ENCODE measurements at regions not wholly inside any gene's neighbourhood (a gene's known extent, or its start where the extent isn't known, plus 50 kb on each side); places are given as distances from the start of the nearest gene placed in this dataset.

DNA sequence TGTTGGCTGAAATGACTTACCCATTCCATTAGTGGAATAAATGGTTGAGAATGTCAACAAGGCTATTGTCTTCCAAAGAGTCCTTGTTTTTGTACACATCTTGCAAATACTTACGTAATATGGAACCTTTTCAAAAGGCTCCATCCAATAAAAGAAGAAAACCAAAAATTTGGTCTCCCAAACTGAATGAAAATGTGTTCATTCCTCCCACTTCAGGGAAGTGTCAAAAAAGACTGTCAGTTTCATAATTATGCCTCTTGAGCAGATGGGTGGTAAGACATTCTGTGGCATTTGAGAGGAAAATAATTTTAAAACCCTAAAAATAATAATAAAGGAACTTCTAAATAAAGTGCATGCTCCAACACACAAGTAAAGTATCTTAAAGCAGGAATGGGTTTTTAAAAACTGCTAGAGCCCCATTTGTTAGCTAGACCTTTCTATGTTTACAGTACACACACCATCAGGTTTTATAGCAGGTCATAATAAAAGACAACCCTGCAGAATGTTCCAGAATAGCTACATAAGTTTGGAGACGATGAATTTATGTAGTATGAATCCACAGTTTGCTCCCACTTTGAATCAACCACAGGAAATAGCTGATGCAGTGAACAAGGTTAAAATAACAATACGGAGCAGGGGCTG lies 843.7 kb downstream of the LRRTM4 start:
- no peak for ATAC-seq
- TF ChIP-seq ISL1 (CRISPR knock-in tag; IDR thresholded peaks at IDR 0.05) (no peak), CSDC2 (CRISPR knock-in tag; IDR thresholded peaks at IDR 0.05) (no peak), OSR1 (CRISPR knock-in tag; IDR thresholded peaks at IDR 0.05) (no peak), ZC3H10 (CRISPR knock-in tag; IDR thresholded peaks at IDR 0.05) (no peak), PATZ1 (CRISPR knock-in tag; IDR thresholded peaks at IDR 0.05; ENCODE audit: borderline replicate concordance) (no peak), POU6F1 (CRISPR knock-in tag; IDR thresholded peaks at IDR 0.05; ENCODE audit: borderline replicate concordance, low read depth) (no peak), GLIS3 (CRISPR knock-in tag; IDR thresholded peaks at IDR 0.05) (no peak), ZNF70 (CRISPR knock-in tag; IDR thresholded peaks at IDR 0.05) (no peak), ESRRG (CRISPR knock-in tag; IDR thresholded peaks at IDR 0.05) (no peak), ZFP3 (CRISPR knock-in tag; IDR thresholded peaks at IDR 0.05) (no peak), BACH2 (CRISPR knock-in tag; IDR thresholded peaks at IDR 0.05; ENCODE audit: borderline replicate concordance) (no peak), TCF4 (CRISPR knock-in tag; IDR thresholded peaks at IDR 0.05; ENCODE audit: borderline replicate concordance) (no peak), RARB (CRISPR knock-in tag; IDR thresholded peaks at IDR 0.05) (no peak), TOX (CRISPR knock-in tag; IDR thresholded peaks at IDR 0.05; ENCODE audit: borderline replicate concordance) (no peak)
- TF ChIP-seq, protein P1, sequence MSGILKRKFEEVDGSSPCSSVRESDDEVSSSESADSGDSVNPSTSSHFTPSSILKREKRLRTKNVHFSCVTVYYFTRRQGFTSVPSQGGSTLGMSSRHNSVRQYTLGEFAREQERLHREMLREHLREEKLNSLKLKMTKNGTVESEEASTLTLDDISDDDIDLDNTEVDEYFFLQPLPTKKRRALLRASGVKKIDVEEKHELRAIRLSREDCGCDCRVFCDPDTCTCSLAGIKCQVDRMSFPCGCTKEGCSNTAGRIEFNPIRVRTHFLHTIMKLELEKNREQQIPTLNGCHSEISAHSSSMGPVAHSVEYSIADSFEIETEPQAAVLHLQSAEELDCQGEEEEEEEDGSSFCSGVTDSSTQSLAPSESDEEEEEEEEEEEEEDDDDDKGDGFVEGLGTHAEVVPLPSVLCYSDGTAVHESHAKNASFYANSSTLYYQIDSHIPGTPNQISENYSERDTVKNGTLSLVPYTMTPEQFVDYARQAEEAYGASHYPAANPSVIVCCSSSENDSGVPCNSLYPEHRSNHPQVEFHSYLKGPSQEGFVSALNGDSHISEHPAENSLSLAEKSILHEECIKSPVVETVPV (CRISPR knock-in tag; IDR thresholded peaks at IDR 0.05): no peak
- TF ChIP-seq, protein P2, sequence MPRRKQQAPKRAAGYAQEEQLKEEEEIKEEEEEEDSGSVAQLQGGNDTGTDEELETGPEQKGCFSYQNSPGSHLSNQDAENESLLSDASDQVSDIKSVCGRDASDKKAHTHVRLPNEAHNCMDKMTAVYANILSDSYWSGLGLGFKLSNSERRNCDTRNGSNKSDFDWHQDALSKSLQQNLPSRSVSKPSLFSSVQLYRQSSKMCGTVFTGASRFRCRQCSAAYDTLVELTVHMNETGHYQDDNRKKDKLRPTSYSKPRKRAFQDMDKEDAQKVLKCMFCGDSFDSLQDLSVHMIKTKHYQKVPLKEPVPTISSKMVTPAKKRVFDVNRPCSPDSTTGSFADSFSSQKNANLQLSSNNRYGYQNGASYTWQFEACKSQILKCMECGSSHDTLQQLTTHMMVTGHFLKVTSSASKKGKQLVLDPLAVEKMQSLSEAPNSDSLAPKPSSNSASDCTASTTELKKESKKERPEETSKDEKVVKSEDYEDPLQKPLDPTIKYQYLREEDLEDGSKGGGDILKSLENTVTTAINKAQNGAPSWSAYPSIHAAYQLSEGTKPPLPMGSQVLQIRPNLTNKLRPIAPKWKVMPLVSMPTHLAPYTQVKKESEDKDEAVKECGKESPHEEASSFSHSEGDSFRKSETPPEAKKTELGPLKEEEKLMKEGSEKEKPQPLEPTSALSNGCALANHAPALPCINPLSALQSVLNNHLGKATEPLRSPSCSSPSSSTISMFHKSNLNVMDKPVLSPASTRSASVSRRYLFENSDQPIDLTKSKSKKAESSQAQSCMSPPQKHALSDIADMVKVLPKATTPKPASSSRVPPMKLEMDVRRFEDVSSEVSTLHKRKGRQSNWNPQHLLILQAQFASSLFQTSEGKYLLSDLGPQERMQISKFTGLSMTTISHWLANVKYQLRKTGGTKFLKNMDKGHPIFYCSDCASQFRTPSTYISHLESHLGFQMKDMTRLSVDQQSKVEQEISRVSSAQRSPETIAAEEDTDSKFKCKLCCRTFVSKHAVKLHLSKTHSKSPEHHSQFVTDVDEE (CRISPR knock-in tag; IDR thresholded peaks at IDR 0.05): no peak

- TF ChIP-seq ESRRG (CRISPR knock-in tag; IDR thresholded peaks at IDR 0.05) (no peak), TCF4 (CRISPR knock-in tag; IDR thresholded peaks at IDR 0.05; ENCODE audit: borderline replicate concordance) (no peak), ISL1 (CRISPR knock-in tag; IDR thresholded peaks at IDR 0.05) (no peak), TOX (CRISPR knock-in tag; IDR thresholded peaks at IDR 0.05; ENCODE audit: borderline replicate concordance) (no peak), ZNF70 (CRISPR knock-in tag; IDR thresholded peaks at IDR 0.05) (no peak), SNAI2 (CRISPR knock-in tag; IDR thresholded peaks at IDR 0.05) (no peak), RARB (CRISPR knock-in tag; IDR thresholded peaks at IDR 0.05) (no peak), CSDC2 (CRISPR knock-in tag; IDR thresholded peaks at IDR 0.05) (no peak), ZFP30 (CRISPR knock-in tag; IDR thresholded peaks at IDR 0.05) (no peak), PATZ1 (CRISPR knock-in tag; IDR thresholded peaks at IDR 0.05; ENCODE audit: borderline replicate concordance) (no peak), OSR1 (CRISPR knock-in tag; IDR thresholded peaks at IDR 0.05) (no peak), POU6F1 (CRISPR knock-in tag; IDR thresholded peaks at IDR 0.05; ENCODE audit: borderline replicate concordance, low read depth) (no peak), ZNF565 (CRISPR knock-in tag; conservative IDR thresholded peaks at IDR 0.05; ENCODE audit: low read depth) (no peak)
- TF ChIP-seq, protein P3, sequence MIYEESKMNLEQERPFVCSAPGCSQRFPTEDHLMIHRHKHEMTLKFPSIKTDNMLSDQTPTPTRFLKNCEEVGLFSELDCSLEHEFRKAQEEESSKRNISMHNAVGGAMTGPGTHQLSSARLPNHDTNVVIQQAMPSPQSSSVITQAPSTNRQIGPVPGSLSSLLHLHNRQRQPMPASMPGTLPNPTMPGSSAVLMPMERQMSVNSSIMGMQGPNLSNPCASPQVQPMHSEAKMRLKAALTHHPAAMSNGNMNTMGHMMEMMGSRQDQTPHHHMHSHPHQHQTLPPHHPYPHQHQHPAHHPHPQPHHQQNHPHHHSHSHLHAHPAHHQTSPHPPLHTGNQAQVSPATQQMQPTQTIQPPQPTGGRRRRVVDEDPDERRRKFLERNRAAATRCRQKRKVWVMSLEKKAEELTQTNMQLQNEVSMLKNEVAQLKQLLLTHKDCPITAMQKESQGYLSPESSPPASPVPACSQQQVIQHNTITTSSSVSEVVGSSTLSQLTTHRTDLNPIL (CRISPR knock-in tag; IDR thresholded peaks at IDR 0.05; ENCODE audit: low read depth): no peak
- TF ChIP-seq, protein P2 (CRISPR knock-in tag; IDR thresholded peaks at IDR 0.05): no peak
- no peak for ATAC-seq
These were observed 847.0 kb downstream of the LRRTM4 start for GRCh38 chr2:76675212-76675611.

Measured in SK-N-SH treated with all-trans-retinoic acid at 6 μM for 48 hours (cell line).